PFSK-1 (cell line): ENCODE measurements at regions not wholly inside any gene's neighbourhood (a gene's known extent, or its start where the extent isn't known, plus 50 kb on each side); places are given as distances from the start of the nearest gene placed in this dataset.

Experiments used
- POLR2AphosphoS5 ChIP-seq: IDR thresholded peaks from 2 replicates; pipeline ENCODE4 v1.6.1; 2012; ENCODE audit warnings: low read depth, mild to moderate bottlenecking, control low read depth, low read length, moderate library complexity
- TAF1 ChIP-seq: IDR thresholded peaks from 2 replicates; pipeline ENCODE4 v1.6.1; 2012; ENCODE audit warnings: low read length, control low read depth, borderline replicate concordance; ENCODE audit not compliant: insufficient read depth

DNA sequence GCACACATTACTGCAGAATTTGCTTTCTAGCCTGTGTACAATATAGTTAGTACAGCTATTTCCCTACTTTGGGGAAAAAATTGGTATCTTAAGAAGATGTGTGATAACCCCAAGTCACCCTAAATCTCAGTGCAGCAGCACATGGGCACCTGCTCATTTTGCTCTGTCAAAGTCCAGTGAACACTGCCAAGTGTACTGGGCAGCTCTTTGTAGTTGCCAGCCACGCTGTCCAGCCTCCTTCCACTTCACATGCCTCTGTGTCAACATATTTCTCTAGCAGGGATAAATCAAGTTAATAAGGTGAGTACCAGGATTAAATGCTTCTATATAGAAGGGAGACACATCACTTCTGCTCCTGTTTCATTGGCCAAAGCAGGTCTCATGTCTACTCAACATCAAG lies 87.1 kb upstream of the CDC14C start:
- TF ChIP-seq TAF1 (no peak), POLR2AphosphoS5 (no peak)
